Activated naive CD4-positive, alpha-beta T cell (primary cell): ENCODE measurements at regions not wholly inside any gene's neighbourhood (a gene's known extent, or its start where the extent isn't known, plus 50 kb on each side); places are given as distances from the start of the nearest gene placed in this dataset.
"Not testable (repeated sequence)": the region's sequence is repeated elsewhere in the genome, so short reads cannot be mapped to it uniquely, and the experiment has no call there.

Experiments
- DNase-seq, 4 experiments: peaks; one replicate each; lab custom pipeline; 2025; lab: John Stamatoyannopoulos, UW

DNA sequence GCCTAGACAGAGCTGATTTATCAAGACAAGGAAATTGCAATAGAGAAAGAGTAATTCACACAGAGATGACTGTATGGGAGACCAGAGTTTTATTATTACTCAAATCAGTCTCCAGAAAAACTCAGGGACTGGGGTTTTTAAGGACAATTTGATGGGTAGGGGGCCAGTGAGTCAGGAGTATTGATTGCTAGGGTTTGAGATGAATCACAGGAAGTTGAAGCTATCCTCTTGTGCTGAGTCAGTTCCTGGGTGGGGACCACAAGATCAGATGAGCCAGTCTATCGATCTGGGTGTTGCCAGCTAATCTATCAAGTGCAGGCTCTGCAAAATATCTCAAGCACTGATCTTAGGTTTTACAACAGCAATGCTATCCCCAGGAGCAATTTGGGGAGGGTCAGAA lies 87.4 kb upstream of the TGIF2LY start:
- not testable (repeated sequence) for DNase-seq

- DNase-seq, result not testable (repeated sequence)
These were observed 84.3 kb upstream of the TGIF2LY start for GRCh38 chrY:3494539-3494938.

DNA sequence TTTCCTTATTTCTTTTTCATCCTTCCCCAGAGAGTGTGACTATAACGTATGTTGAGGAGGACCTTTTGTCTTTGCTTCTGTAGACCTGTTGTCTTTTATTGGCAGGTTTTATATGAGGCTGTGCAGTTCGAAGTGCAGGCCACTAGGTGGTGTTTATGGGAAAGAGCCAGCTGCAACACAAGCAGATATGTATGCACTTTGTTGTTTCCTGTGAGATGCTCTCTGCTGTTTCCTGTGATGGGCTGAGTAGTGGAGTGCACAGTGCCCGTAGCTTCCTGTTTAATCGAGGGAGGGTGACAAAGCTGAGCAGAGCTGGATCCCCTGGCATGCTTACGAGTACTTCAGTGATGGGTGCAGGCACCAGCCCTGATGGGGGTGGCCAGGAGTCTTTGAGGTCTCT lies 51.8 kb upstream of the TGIF2LY start:
- DNase-seq, result peak in 1 of 4 experiments; percentile 0
